SU-DHL-6 (cell line): ENCODE measurements at regions not wholly inside any gene's neighbourhood (a gene's known extent, or its start where the extent isn't known, plus 50 kb on each side); places are given as distances from the start of the nearest gene placed in this dataset.

Experiments
- H2AFZ ChIP-seq: fragments of 200-600 bp; sonication (generic); 2 replicates; pipeline ENCODE4 v1.6.1; 2014; ENCODE audit warnings: low read depth, mild to moderate bottlenecking, moderate library complexity, mixed read lengths, antibody characterized with exemption, low read length; ENCODE audit not compliant: severe bottlenecking
- H3F3A ChIP-seq: fragments of 200-600 bp; shearing (Covaris generic); 2 replicates; pipeline ENCODE4 v1.6.0; 2016; ENCODE audit warnings: antibody characterized with exemption, mild to moderate bottlenecking; ENCODE audit not compliant: insufficient read depth
- H3K27ac ChIP-seq: fragments of 200-600 bp; sonication (generic); 2 replicates; pipeline ENCODE4 v1.5.1; 2016; ENCODE audit warnings: low read depth, mild to moderate bottlenecking, low read length, moderate library complexity, mixed read lengths
- H3K27me3 ChIP-seq: fragments of 200-600 bp; sonication (generic), shearing (Covaris generic); 2 replicates; pipeline ENCODE4 v1.6.0; 2014; ENCODE audit warnings: mild to moderate bottlenecking, low read length
- H3K36me3 ChIP-seq: fragments of 200-600 bp; sonication (generic); 2 replicates; pipeline ENCODE4 v1.6.1; 2014; ENCODE audit warnings: mild to moderate bottlenecking, low read length, mixed read lengths
- H3K4me2 ChIP-seq: fragments of 300-600, 200-600 bp; shearing (Covaris generic), sonication (generic); 2 replicates; pipeline ENCODE4 v1.6.0; 2014; ENCODE audit warnings: low read length, low read depth, mild to moderate bottlenecking; ENCODE audit not compliant: poor library complexity, severe bottlenecking
- H3K4me3 ChIP-seq: fragments of 200-600 bp; sonication (generic); 2 replicates; pipeline ENCODE4 v1.5.1; 2014; ENCODE audit warnings: antibody characterized with exemption, low read length, mild to moderate bottlenecking, mixed read lengths; ENCODE audit not compliant: insufficient read depth, poor library complexity, severe bottlenecking
- H3K79me2 ChIP-seq: fragments of 200-600 bp; sonication (generic); 2 replicates; pipeline ENCODE4 v1.6.1; 2014; ENCODE audit warnings: mild to moderate bottlenecking, low read length, moderate library complexity; ENCODE audit not compliant: insufficient read depth
- H3K9ac ChIP-seq: fragments of 200-600 bp; sonication (generic); 2 replicates; pipeline ENCODE4 v1.7.0; 2014; ENCODE audit warnings: mild to moderate bottlenecking, low read length
- H3K9me2 ChIP-seq: fragments of 200-600 bp; sonication (generic); replicated peaks from 2 replicates; pipeline ENCODE4 v1.6.1; 2014; ENCODE audit warnings: low read length; ENCODE audit not compliant: insufficient read depth
- H3K9me3 ChIP-seq: fragments of 200-600 bp; sonication (generic); 2 replicates; pipeline ENCODE4 v1.6.1; 2014; ENCODE audit warnings: low read length, mixed read lengths; ENCODE audit not compliant: insufficient read depth
- H4K20me1 ChIP-seq: fragments of 200-600 bp; sonication (generic); 2 replicates; pipeline ENCODE4 v1.6.1; 2014; ENCODE audit warnings: low read depth, mild to moderate bottlenecking, antibody characterized with exemption, low read length, moderate library complexity, mixed read lengths
- CTCF ChIP-seq: fragments of 200-600 bp; sonication (generic); IDR thresholded peaks from one replicate; pipeline ENCODE4 v1.5.1; 2017; ENCODE audit warnings: antibody characterized with exemption, mild to moderate bottlenecking, low read length, moderate library complexity; ENCODE audit not compliant: insufficient read depth, poor library complexity, severe bottlenecking
- EZH2phosphoT487 ChIP-seq: fragments of 200-600 bp; sonication (generic), shearing (Covaris generic); conservative IDR thresholded peaks from 2 replicates; pipeline ENCODE4 v1.6.1; 2018; ENCODE audit warnings: mild to moderate bottlenecking, antibody characterized with exemption, low read length, moderate library complexity, mixed read lengths

- TF ChIP-seq CTCF (no peak), EZH2phosphoT487 (no peak)
- Histone ChIP-seq H2AFZ (no peak overlapping the region), H3K36me3 (no peaks in the 10 kb centered on the region), H3K79me2 (no peaks in the 10 kb centered on the region), H3K4me2 (no peak overlapping the region), H3K27me3 (no peaks in the 10 kb centered on the region), H3K9me3 (peaks cover 4% of the 10 kb centered on the region; the same call in 1 of the 2 replicates), H3K9ac (no peak overlapping the region), H3K4me3 (no peak overlapping the region), H4K20me1 (no peaks in the 10 kb centered on the region), H3K27ac (no peak overlapping the region), H3F3A (no peaks in the 10 kb centered on the region), H3K9me2 (no peaks in the 10 kb centered on the region)
These were observed 377.3 kb downstream of the ARAP2 start for GRCh38 chr4:35867057-35867456.

DNA sequence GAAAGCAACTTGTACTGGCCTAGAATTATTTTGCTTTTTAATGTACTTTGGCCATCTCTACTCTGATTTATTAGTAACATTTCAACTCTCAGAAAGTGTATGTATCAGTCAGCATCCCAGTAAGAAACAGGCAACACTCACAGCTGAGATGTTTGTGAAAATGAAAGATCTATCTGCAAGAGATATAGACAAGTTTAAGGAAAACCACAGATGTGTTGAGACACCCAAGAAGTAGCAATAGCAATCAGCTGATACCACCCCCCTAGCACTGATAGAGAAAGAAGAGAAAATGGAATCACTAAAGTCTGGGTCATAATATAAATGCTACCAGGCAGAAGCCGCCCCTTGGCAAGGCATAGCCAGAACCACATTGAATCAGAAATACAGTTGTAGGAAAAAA lies 372.0 kb downstream of the ARAP2 start:
- H4K20me1 ChIP-seq = no peaks in the 10 kb centered on the region
- no peak overlapping the region for H3K4me2 ChIP-seq
- no peak overlapping the region for H3K27ac ChIP-seq
- no peaks in the 10 kb centered on the region for H3K9me3 ChIP-seq
- H3K79me2 ChIP-seq = no peaks in the 10 kb centered on the region
- no peak overlapping the region for H3K4me3 ChIP-seq
- H3K36me3 ChIP-seq = no peaks in the 10 kb centered on the region
- no peak overlapping the region for H2AFZ ChIP-seq
- no peaks in the 10 kb centered on the region for H3K27me3 ChIP-seq
- no peaks in the 10 kb centered on the region for H3F3A ChIP-seq
- H3K9ac ChIP-seq = no peak overlapping the region
- TF ChIP-seq CTCF (no peak), EZH2phosphoT487 (no peak)
- H3K9me2 ChIP-seq = no peaks in the 10 kb centered on the region

DNA sequence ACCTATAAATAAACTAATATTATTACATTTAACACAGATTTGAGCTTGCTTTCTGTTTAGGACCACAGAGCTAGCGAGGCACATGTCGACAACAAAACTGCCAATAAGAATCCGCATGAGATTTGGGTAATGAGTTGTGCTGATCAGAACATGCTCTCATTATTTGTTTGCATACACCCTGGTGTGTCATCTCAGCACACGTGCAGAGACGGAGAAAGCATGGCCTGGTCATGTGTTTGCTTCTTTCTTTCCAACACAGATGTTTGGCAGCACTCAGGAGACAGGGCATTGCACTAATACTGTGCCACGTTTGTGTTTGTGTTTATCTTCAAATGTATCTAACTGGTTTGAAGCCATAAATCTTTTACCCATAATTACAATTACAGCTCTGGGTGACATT lies 364.8 kb downstream of the ARAP2 start:
- no peaks in the 10 kb centered on the region for H3K9me2 ChIP-seq
- H2AFZ ChIP-seq = no peak overlapping the region
- no peak overlapping the region for H3K4me2 ChIP-seq
- TF ChIP-seq CTCF (no peak), EZH2phosphoT487 (no peak)
- no peaks in the 10 kb centered on the region for H4K20me1 ChIP-seq
- H3K36me3 ChIP-seq = no peaks in the 10 kb centered on the region
- no peaks in the 10 kb centered on the region for H3K79me2 ChIP-seq
- H3K27me3 ChIP-seq = no peaks in the 10 kb centered on the region
- no peaks in the 10 kb centered on the region for H3F3A ChIP-seq
- no peak overlapping the region for H3K4me3 ChIP-seq
- no peaks in the 10 kb centered on the region for H3K9me3 ChIP-seq
- H3K9ac ChIP-seq = no peak overlapping the region
- no peak overlapping the region for H3K27ac ChIP-seq
